Neural cell (in vitro differentiated cells): ENCODE measurements at regions not wholly inside any gene's neighbourhood (a gene's known extent, or its start where the extent isn't known, plus 50 kb on each side); places are given as distances from the start of the nearest gene placed in this dataset.
"Not testable (repeated sequence)": the region's sequence is repeated elsewhere in the genome, so short reads cannot be mapped to it uniquely, and the experiment has no call there.

Experiments used
- H2AFZ ChIP-seq: fragments of 200-600, 300-800 bp; sonication (generic), shearing (Covaris generic); 2 replicates; pipeline ENCODE4 v1.6.0; 2014; ENCODE audit warnings: low read depth, mild to moderate bottlenecking, antibody characterized with exemption, low read length, moderate library complexity
- H3F3A ChIP-seq: fragments of 200-600 bp; shearing (Covaris generic); 2 replicates; pipeline ENCODE4 v1.6.1; 2016; ENCODE audit warnings: mild to moderate bottlenecking, moderate library complexity, mixed read lengths, antibody characterized with exemption, low read length; ENCODE audit not compliant: insufficient read depth, poor library complexity, severe bottlenecking
- H3K27ac ChIP-seq: fragments of 200-600, 300-800 bp; sonication (generic), shearing (Covaris generic); 2 replicates; pipeline ENCODE4 v1.5.1; 2014; ENCODE audit warnings: mild to moderate bottlenecking, low read length, moderate library complexity
- H3K27me3 ChIP-seq: fragments of 300-800, 200-600 bp; sonication (generic), shearing (Covaris generic); 2 replicates; pipeline ENCODE4 v1.6.0; 2014; ENCODE audit warnings: mild to moderate bottlenecking, low read depth, low read length, moderate library complexity; ENCODE audit not compliant: insufficient read depth
- H3K36me3 ChIP-seq: fragments of 300-800, 200-600 bp; sonication (generic), shearing (Covaris generic); 2 replicates; pipeline ENCODE4 v1.5.1; 2014; ENCODE audit warnings: mild to moderate bottlenecking, antibody characterized with exemption, low read length, moderate library complexity; ENCODE audit not compliant: insufficient read depth
- H3K4me2 ChIP-seq: fragments of 300-800, 200-600 bp; sonication (generic), shearing (Covaris generic); 2 replicates; pipeline ENCODE4 v1.6.0; 2014; ENCODE audit warnings: mild to moderate bottlenecking, low read length
- H3K4me3 ChIP-seq: fragments of 300-800, 200-600 bp; sonication (generic), shearing (Covaris generic); 2 replicates; pipeline ENCODE4 v1.5.1; 2014; ENCODE audit warnings: mild to moderate bottlenecking, low read length, moderate library complexity
- H3K79me2 ChIP-seq: fragments of 200-600 bp; shearing (Covaris generic); replicated peaks from 2 replicates; pipeline ENCODE4 v1.6.0; 2014; ENCODE audit warnings: mild to moderate bottlenecking, low read length, moderate library complexity; ENCODE audit not compliant: insufficient read depth
- H3K9ac ChIP-seq: fragments of 300-800, 200-600 bp; sonication (generic), shearing (Covaris generic); 2 replicates; pipeline ENCODE4 v1.6.1; 2016; ENCODE audit warnings: mild to moderate bottlenecking, low read length, mixed read lengths
- H3K9me2 ChIP-seq: fragments of 200-600 bp; shearing (Covaris generic); 2 replicates; pipeline ENCODE4 v1.6.1; 2016; ENCODE audit warnings: mild to moderate bottlenecking, low read length, mixed read lengths; ENCODE audit not compliant: insufficient read depth
- H3K9me3 ChIP-seq: fragments of 200-600, 300-800 bp; sonication (generic), shearing (Covaris generic); 2 replicates; pipeline ENCODE4 v1.6.1; 2016; ENCODE audit warnings: mild to moderate bottlenecking, mixed run types, low read length, moderate library complexity, mixed read lengths
- H4K20me1 ChIP-seq: fragments of 200-600 bp; shearing (Covaris generic); 2 replicates; pipeline ENCODE4 v1.6.1; 2016; ENCODE audit warnings: mild to moderate bottlenecking, mixed run types; ENCODE audit not compliant: insufficient read depth
- CTCF ChIP-seq: fragments of 450-650 bp; IDR thresholded peaks from 2 replicates; pipeline ENCODE4 v1.5.1; 2014; ENCODE audit warnings: antibody characterized with exemption, mild to moderate bottlenecking, moderate library complexity; ENCODE audit not compliant: poor library complexity, severe bottlenecking
- EP300 ChIP-seq: fragments of 450-650 bp; conservative IDR thresholded peaks from 2 replicates; pipeline ENCODE4 v1.6.1; 2014; ENCODE audit warnings: antibody characterized with exemption, mild to moderate bottlenecking, moderate library complexity; ENCODE audit not compliant: poor library complexity, severe bottlenecking
- EZH2 ChIP-seq: fragments of 200-600, 300-800 bp; shearing (Covaris generic), sonication (generic); IDR thresholded peaks from 2 replicates; pipeline ENCODE4 v1.6.1; 2014; ENCODE audit warnings: antibody characterized with exemption, low read length, borderline replicate concordance, mild to moderate bottlenecking; ENCODE audit not compliant: insufficient read depth, poor library complexity, severe bottlenecking
- MXI1 ChIP-seq: fragments of 450-650 bp; conservative IDR thresholded peaks from 2 replicates; pipeline ENCODE4 v1.6.1; 2014; ENCODE audit warnings: antibody characterized with exemption, mild to moderate bottlenecking; ENCODE audit not compliant: poor library complexity, severe bottlenecking
- POLR2AphosphoS5 ChIP-seq: IDR thresholded peaks from 2 replicates; pipeline ENCODE4 v1.6.1; 2012
- RAD21 ChIP-seq: fragments of 450-650 bp; conservative IDR thresholded peaks from 2 replicates; pipeline ENCODE4 v1.6.1; 2014; ENCODE audit warnings: antibody characterized with exemption, mild to moderate bottlenecking, moderate library complexity
- SMC3 ChIP-seq: fragments of 450-650 bp; conservative IDR thresholded peaks from 2 replicates; pipeline ENCODE4 v1.6.1; 2014; ENCODE audit warnings: antibody characterized with exemption, mild to moderate bottlenecking, moderate library complexity; ENCODE audit not compliant: poor library complexity
- TAF1 ChIP-seq: IDR thresholded peaks from 2 replicates; pipeline ENCODE4 v1.6.1; 2012; ENCODE audit warnings: low read depth
- TF ChIP-seq, protein P1 (sequence below): IDR thresholded peaks from 2 replicates; pipeline ENCODE4 v1.6.1; 2012; ENCODE audit warnings: borderline replicate concordance

DNA sequence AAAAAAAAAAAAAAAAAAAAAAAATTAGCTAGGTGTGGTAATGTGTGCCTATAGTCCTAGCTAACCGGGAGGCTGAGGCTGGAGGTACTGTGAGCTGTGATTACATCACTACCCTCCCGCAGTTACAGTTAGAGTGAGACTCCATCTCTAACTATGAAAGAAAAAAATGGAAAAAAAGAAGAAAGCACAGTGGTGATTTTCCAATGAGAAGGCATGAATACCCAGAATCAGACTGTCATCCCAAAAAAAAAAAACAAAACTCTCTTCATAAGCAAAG, 269.9 kb upstream of the MKLN1 start:
- no peaks in the 10 kb centered on the region for H4K20me1 ChIP-seq

GRCh38 chr7:131058561-131059288, 269.0 kb upstream of the MKLN1 start:
- not testable (repeated sequence) for H4K20me1 ChIP-seq, H3K9me2 ChIP-seq, H3K27ac ChIP-seq, H3K27me3 ChIP-seq, H2AFZ ChIP-seq, H3K4me2 ChIP-seq, H3K79me2 ChIP-seq, H3K9me3 ChIP-seq, H3F3A ChIP-seq, H3K36me3 ChIP-seq, H3K4me3 ChIP-seq, H3K9ac ChIP-seq

More for the DNA sequence above, 269.9 kb upstream of the MKLN1 start:
- Histone ChIP-seq H3K9me2 (no peaks in the 10 kb centered on the region), H3K27me3 (no peaks in the 10 kb centered on the region), H2AFZ (no peak overlapping the region), H3K4me3 (no peak overlapping the region), H3K4me2 (no peak overlapping the region), H3K27ac (no peak overlapping the region), H3K9ac (no peak overlapping the region), H3F3A (no peaks in the 10 kb centered on the region), H3K79me2 (no peaks in the 10 kb centered on the region), H3K9me3 (no peaks in the 10 kb centered on the region), H3K36me3 (no peaks in the 10 kb centered on the region)
- no peak for TF ChIP-seq POLR2AphosphoS5
- no peak for TF ChIP-seq SMC3
- no peak for TF ChIP-seq EP300
- TF ChIP-seq TAF1: no peak

- not testable (repeated sequence) for H3K36me3 ChIP-seq, H3K9me2 ChIP-seq, H4K20me1 ChIP-seq, H3K9ac ChIP-seq, H3K79me2 ChIP-seq, H2AFZ ChIP-seq, H3K27me3 ChIP-seq, H3K4me2 ChIP-seq, H3K9me3 ChIP-seq, H3F3A ChIP-seq, H3K4me3 ChIP-seq, H3K27ac ChIP-seq
Observed at GRCh38 chr7:131059401-131059800, 268.3 kb upstream of the MKLN1 start.

DNA sequence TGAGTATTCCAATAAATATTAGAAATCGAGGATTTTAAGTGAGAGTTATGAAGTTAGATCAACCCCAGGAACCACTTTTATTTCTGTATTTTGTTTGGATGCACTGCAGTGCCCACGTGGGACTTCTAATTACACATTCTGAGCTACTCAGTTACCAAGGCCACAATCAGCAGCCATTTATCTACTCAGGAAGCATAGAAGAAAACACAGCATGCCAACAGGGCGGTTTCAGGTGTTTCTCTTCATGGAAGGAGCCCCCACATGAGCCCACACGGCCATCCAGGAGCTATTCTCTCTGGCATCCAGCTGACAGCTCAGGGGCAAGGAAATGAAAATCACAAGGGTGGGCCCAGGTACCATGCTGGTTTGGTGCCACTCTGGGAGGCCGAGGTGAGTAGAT, 266.5 kb upstream of the MKLN1 start:
- TF ChIP-seq EZH2 (no peak), MXI1 (no peak), POLR2AphosphoS5 (no peak), TAF1 (no peak), EP300 (no peak), CTCF (no peak), RAD21 (no peak), SMC3 (no peak)
- TF ChIP-seq, protein P1, sequence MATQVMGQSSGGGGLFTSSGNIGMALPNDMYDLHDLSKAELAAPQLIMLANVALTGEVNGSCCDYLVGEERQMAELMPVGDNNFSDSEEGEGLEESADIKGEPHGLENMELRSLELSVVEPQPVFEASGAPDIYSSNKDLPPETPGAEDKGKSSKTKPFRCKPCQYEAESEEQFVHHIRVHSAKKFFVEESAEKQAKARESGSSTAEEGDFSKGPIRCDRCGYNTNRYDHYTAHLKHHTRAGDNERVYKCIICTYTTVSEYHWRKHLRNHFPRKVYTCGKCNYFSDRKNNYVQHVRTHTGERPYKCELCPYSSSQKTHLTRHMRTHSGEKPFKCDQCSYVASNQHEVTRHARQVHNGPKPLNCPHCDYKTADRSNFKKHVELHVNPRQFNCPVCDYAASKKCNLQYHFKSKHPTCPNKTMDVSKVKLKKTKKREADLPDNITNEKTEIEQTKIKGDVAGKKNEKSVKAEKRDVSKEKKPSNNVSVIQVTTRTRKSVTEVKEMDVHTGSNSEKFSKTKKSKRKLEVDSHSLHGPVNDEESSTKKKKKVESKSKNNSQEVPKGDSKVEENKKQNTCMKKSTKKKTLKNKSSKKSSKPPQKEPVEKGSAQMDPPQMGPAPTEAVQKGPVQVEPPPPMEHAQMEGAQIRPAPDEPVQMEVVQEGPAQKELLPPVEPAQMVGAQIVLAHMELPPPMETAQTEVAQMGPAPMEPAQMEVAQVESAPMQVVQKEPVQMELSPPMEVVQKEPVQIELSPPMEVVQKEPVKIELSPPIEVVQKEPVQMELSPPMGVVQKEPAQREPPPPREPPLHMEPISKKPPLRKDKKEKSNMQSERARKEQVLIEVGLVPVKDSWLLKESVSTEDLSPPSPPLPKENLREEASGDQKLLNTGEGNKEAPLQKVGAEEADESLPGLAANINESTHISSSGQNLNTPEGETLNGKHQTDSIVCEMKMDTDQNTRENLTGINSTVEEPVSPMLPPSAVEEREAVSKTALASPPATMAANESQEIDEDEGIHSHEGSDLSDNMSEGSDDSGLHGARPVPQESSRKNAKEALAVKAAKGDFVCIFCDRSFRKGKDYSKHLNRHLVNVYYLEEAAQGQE: no peak
- no peaks in the 10 kb centered on the region for H3K9me3 ChIP-seq
- H3K4me3 ChIP-seq: no peak overlapping the region
- H4K20me1 ChIP-seq: no peaks in the 10 kb centered on the region
- no peaks in the 10 kb centered on the region for H3K9me2 ChIP-seq
- no peak overlapping the region for H2AFZ ChIP-seq
- H3F3A ChIP-seq: no peaks in the 10 kb centered on the region
- H3K27me3 ChIP-seq: no peaks in the 10 kb centered on the region
- H3K9ac ChIP-seq: no peak overlapping the region
- no peak overlapping the region for H3K27ac ChIP-seq
- H3K79me2 ChIP-seq: no peaks in the 10 kb centered on the region
- no peaks in the 10 kb centered on the region for H3K36me3 ChIP-seq
- H3K4me2 ChIP-seq: no peak overlapping the region
